PFSK-1 (cell line): ENCODE measurements at regions not wholly inside any gene's neighbourhood (a gene's known extent, or its start where the extent isn't known, plus 50 kb on each side); places are given as distances from the start of the nearest gene placed in this dataset.

Experiments used
- FOXP2 ChIP-seq: optimal IDR thresholded peaks from 2 replicates; pipeline ENCODE3; 2011; ENCODE audit warnings: borderline replicate concordance, control low read depth, inconsistent platforms; ENCODE audit not compliant: insufficient read depth; ENCODE audit errors: extremely low read length, extremely low read depth
- POLR2AphosphoS5 ChIP-seq: IDR thresholded peaks from 2 replicates; pipeline ENCODE4 v1.6.1; 2012; ENCODE audit warnings: low read depth, mild to moderate bottlenecking, control low read depth, low read length, moderate library complexity
- SIN3A ChIP-seq: IDR thresholded peaks from 2 replicates; pipeline ENCODE4 v1.6.1; 2012; ENCODE audit warnings: mild to moderate bottlenecking, low read length, moderate library complexity, borderline replicate concordance; ENCODE audit not compliant: insufficient read depth
- TAF1 ChIP-seq: IDR thresholded peaks from 2 replicates; pipeline ENCODE4 v1.6.1; 2012; ENCODE audit warnings: low read length, control low read depth, borderline replicate concordance; ENCODE audit not compliant: insufficient read depth
- TF ChIP-seq, protein P1 (sequence below), 2 experiments: IDR thresholded peaks; 2 replicates each; pipeline versions ENCODE4 v1.6.1 to v1.8.0; 2011 to 2012; ENCODE audit warnings: low read depth in 2 of 2, low read length in 2 of 2, control low read depth in 1 of 2, inconsistent platforms in 1 of 2, mild to moderate bottlenecking in 1 of 2, moderate library complexity in 1 of 2; ENCODE audit not compliant: insufficient read depth in 1 of 2

DNA sequence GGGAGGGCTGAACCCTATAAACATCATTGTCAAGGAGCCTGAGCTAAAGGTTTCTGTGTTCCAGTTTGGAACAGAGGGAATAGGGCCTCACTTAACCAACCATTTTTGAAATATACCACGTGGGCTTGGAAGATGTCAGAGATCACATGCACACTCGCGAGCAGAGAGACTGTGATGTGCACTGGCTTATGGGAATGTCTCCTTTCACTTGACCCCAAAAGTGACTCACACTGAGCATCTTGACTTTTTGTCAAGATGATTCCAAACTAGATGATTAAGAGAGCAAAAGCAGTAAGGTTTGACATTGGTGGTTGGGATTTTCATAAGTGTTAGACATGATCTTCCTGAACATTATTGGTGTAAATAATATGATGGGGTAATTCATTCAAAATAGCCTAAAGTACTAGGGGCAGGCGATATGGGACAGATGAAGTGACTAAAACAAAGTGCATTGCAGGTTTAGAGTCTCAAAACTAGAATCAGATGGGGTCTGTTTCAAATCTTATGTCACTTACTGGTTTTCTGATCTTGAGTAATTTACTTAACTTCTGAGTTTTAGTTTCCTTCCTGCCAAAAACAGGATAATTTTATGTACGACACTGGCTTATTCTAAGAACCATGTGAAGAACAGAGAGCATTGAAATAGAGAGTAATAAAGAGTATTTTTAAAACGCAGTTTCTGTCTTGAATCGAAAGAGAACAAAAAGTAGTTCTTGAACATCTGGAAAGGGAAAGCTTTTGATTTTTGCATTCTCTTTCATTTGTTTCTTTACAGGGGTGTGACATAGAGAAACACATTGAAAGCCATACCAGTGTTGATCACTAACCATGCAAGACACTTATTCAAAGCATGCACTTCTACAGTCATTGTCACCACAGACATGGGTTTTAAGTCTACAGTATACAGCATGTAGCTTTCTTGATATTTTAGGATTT, 383.0 kb downstream of the DIRAS2 start:
- TF ChIP-seq SIN3A: no peak
- no peak for TF ChIP-seq FOXP2
- TF ChIP-seq, protein P1, sequence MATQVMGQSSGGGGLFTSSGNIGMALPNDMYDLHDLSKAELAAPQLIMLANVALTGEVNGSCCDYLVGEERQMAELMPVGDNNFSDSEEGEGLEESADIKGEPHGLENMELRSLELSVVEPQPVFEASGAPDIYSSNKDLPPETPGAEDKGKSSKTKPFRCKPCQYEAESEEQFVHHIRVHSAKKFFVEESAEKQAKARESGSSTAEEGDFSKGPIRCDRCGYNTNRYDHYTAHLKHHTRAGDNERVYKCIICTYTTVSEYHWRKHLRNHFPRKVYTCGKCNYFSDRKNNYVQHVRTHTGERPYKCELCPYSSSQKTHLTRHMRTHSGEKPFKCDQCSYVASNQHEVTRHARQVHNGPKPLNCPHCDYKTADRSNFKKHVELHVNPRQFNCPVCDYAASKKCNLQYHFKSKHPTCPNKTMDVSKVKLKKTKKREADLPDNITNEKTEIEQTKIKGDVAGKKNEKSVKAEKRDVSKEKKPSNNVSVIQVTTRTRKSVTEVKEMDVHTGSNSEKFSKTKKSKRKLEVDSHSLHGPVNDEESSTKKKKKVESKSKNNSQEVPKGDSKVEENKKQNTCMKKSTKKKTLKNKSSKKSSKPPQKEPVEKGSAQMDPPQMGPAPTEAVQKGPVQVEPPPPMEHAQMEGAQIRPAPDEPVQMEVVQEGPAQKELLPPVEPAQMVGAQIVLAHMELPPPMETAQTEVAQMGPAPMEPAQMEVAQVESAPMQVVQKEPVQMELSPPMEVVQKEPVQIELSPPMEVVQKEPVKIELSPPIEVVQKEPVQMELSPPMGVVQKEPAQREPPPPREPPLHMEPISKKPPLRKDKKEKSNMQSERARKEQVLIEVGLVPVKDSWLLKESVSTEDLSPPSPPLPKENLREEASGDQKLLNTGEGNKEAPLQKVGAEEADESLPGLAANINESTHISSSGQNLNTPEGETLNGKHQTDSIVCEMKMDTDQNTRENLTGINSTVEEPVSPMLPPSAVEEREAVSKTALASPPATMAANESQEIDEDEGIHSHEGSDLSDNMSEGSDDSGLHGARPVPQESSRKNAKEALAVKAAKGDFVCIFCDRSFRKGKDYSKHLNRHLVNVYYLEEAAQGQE (IDR thresholded peaks at IDR 0.05; ENCODE audit: insufficient read depth in 1 of 2, low read depth in 2 of 2, low read length in 2 of 2): no peak
- TF ChIP-seq POLR2AphosphoS5: no peak
- TF ChIP-seq TAF1: no peak

DNA sequence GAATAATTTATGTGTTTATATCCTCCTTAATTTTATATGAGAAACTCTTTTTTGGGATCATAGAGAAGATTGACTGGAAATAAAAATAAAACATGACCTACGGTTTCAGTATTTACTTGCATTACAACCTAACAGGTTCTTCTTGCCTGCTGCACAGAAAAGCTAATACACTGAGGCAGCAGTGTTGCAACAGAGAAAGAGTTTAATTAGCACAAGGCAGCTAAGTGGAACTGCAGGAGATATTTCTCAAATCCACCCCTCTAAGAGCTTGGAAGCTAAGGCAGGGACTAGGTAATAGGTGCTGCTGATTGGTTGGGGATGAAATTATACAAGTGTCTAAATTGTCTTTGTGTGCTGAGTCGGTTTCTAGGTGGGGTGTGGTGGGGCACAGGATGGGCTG, 380.9 kb downstream of the DIRAS2 start:
- no peak for TF ChIP-seq SIN3A
- TF ChIP-seq FOXP2: no peak
- no peak for TF ChIP-seq POLR2AphosphoS5
- TF ChIP-seq TAF1: no peak
- TF ChIP-seq, protein P1 (IDR thresholded peaks at IDR 0.05; ENCODE audit: insufficient read depth in 1 of 2, low read depth in 2 of 2, low read length in 2 of 2): no peak

DNA sequence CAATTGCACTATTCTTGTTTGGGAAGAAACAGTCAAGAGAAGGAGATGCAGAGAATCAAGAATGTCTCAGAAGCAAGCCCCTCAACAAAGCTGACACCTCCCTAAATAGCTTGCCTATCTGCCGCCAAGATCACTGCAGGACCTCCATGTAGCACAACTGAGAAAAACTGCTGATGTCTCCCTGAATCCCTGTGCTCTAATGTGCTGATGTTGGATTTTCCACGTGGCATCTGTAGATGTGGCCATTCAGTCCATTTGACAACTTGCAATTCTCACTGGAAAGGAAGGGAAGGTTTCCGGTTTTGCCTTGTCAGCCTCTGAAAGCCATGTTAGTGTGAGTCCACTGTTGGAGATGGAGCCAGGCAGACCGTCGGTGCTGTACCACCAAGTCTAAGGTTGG, 374.0 kb downstream of the DIRAS2 start:
- TF ChIP-seq TAF1 (no peak), POLR2AphosphoS5 (no peak), FOXP2 (no peak), SIN3A (no peak)
- TF ChIP-seq, protein P1 (IDR thresholded peaks at IDR 0.05; ENCODE audit: insufficient read depth in 1 of 2, low read depth in 2 of 2, low read length in 2 of 2): no peak

DNA sequence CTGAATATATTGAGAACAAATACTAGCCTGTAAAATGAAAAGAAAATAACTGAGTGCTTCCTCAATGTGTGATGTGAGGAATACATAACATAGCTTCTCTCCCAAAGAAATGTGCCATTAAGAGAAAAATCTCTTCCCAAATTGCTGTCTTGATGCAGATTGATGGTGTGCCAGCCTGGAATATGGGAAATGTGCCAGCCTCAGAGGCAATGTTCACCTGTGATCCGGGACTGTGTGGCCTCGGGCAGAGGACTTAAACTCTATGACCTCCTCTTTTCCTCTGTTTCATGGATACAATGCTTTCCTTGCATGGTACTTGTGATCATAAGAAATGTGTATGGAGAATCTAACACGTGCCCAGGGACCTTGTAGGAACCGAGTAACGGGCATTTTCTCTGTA, 370.9 kb downstream of the DIRAS2 start:
- no peak for TF ChIP-seq POLR2AphosphoS5
- TF ChIP-seq, protein P1 (IDR thresholded peaks at IDR 0.05; ENCODE audit: insufficient read depth in 1 of 2, low read depth in 2 of 2, low read length in 2 of 2): no peak
- TF ChIP-seq FOXP2: no peak
- TF ChIP-seq TAF1: no peak
- TF ChIP-seq SIN3A: no peak
